ENCODE measurements at regions not wholly inside any gene's neighbourhood (a gene's known extent, or its start where the extent isn't known, plus 50 kb on each side); places are given as distances from the start of the nearest gene placed in this dataset.
"Not testable (repeated sequence)": the region's sequence is repeated elsewhere in the genome, so short reads cannot be mapped to it uniquely, and the experiment has no call there.

- Histone ChIP-seq H3K4me1 (ENCODE audit: insufficient read depth, low read length) (no peaks in the 10 kb centered on the region), H3K4me3 (ENCODE audit: low read length) (no peak overlapping the region), H3K27me3 (ENCODE audit: insufficient read depth, low read length) (no peaks in the 10 kb centered on the region), H3K9me3 (ENCODE audit: low read depth, low read length) (no peaks in the 10 kb centered on the region)
These were observed 110.2 kb upstream of the RREB1 start for GRCh38 chr6:6997263-6998193.

GRCh38 chr6:6998194-6998569 lies 109.6 kb upstream of the RREB1 start:
- Histone ChIP-seq H3K4me3 (ENCODE audit: low read length) (no peak overlapping the region), H3K27me3 (ENCODE audit: insufficient read depth, low read length) (no peaks in the 10 kb centered on the region), H3K9me3 (ENCODE audit: low read depth, low read length) (no peaks in the 10 kb centered on the region), H3K4me1 (ENCODE audit: insufficient read depth, low read length) (no peaks in the 10 kb centered on the region)

GRCh38 chr6:7000825-7001777 lies 106.7 kb upstream of the RREB1 start:
- no peaks in the 10 kb centered on the region for H3K9me3 ChIP-seq (ENCODE audit: low read depth, low read length)
- no peaks in the 10 kb centered on the region for H3K4me1 ChIP-seq (ENCODE audit: insufficient read depth, low read length)
- H3K27me3 ChIP-seq (ENCODE audit: insufficient read depth, low read length) = no peaks in the 10 kb centered on the region
- H3K4me3 ChIP-seq (ENCODE audit: low read length) = no peak overlapping the region

- Histone ChIP-seq H3K9me3 (ENCODE audit: low read depth, low read length) (no peaks in the 10 kb centered on the region), H3K27me3 (ENCODE audit: insufficient read depth, low read length) (no peaks in the 10 kb centered on the region), H3K4me1 (ENCODE audit: insufficient read depth, low read length) (no peaks in the 10 kb centered on the region), H3K4me3 (ENCODE audit: low read length) (no peak overlapping the region)
These were observed 104.7 kb upstream of the RREB1 start for GRCh38 chr6:7003041-7003440.

GRCh38 chr6:7004581-7005297 lies 103.0 kb upstream of the RREB1 start:
- H3K9me3 ChIP-seq (ENCODE audit: low read depth, low read length) = no peaks in the 10 kb centered on the region

GRCh38 chr6:7006515-7007191 lies 101.1 kb upstream of the RREB1 start:
- Histone ChIP-seq H3K4me1 (ENCODE audit: insufficient read depth, low read length) (no peaks in the 10 kb centered on the region), H3K9me3 (ENCODE audit: low read depth, low read length) (no peaks in the 10 kb centered on the region), H3K27me3 (ENCODE audit: insufficient read depth, low read length) (no peaks in the 10 kb centered on the region), H3K4me3 (ENCODE audit: low read length) (no peak overlapping the region)

More at GRCh38 chr6:7004581-7005297, 103.0 kb upstream of the RREB1 start:
- Histone ChIP-seq H3K27me3 (ENCODE audit: insufficient read depth, low read length) (no peaks in the 10 kb centered on the region), H3K4me3 (ENCODE audit: low read length) (no peak overlapping the region), H3K4me1 (ENCODE audit: insufficient read depth, low read length) (no peaks in the 10 kb centered on the region)

- H3K27me3 ChIP-seq (ENCODE audit: insufficient read depth, low read length) = no peaks in the 10 kb centered on the region
- no peaks in the 10 kb centered on the region for H3K4me1 ChIP-seq (ENCODE audit: insufficient read depth, low read length)
- H3K9me3 ChIP-seq (ENCODE audit: low read depth, low read length) = no peaks in the 10 kb centered on the region
- no peak overlapping the region for H3K4me3 ChIP-seq (ENCODE audit: low read length)
These were observed 99.2 kb upstream of the RREB1 start for GRCh38 chr6:7008451-7008988.

- H3K9me3 ChIP-seq (ENCODE audit: low read depth, low read length) = no peaks in the 10 kb centered on the region
- no peak overlapping the region for H3K4me3 ChIP-seq (ENCODE audit: low read length)
- no peaks in the 10 kb centered on the region for H3K27me3 ChIP-seq (ENCODE audit: insufficient read depth, low read length)
- H3K4me1 ChIP-seq (ENCODE audit: insufficient read depth, low read length) = peaks cover 4% of the 10 kb centered on the region
These were observed 91.5 kb upstream of the RREB1 start for GRCh38 chr6:7016226-7016625.

GRCh38 chr6:7021301-7021700 lies 86.5 kb upstream of the RREB1 start:
- no peaks in the 10 kb centered on the region for H3K27me3 ChIP-seq (ENCODE audit: insufficient read depth, low read length)
- H3K4me1 ChIP-seq (ENCODE audit: insufficient read depth, low read length) = peaks cover 7% of the 10 kb centered on the region
- no peak overlapping the region for H3K4me3 ChIP-seq (ENCODE audit: low read length)
- H3K9me3 ChIP-seq (ENCODE audit: low read depth, low read length) = no peaks in the 10 kb centered on the region

GRCh38 chr6:7025861-7026260 lies 81.9 kb upstream of the RREB1 start:
- H3K27me3 ChIP-seq (ENCODE audit: insufficient read depth, low read length) = no peaks in the 10 kb centered on the region
- peaks cover 7% of the 10 kb centered on the region for H3K4me1 ChIP-seq (ENCODE audit: insufficient read depth, low read length)
- no peaks in the 10 kb centered on the region for H3K9me3 ChIP-seq (ENCODE audit: low read depth, low read length)

GRCh38 chr6:7028963-7029362 lies 78.8 kb upstream of the RREB1 start:
- H3K4me1 ChIP-seq (ENCODE audit: insufficient read depth, low read length) = peaks cover 12% of the 10 kb centered on the region
- not testable (repeated sequence) for H3K4me3 ChIP-seq (ENCODE audit: low read length); H3K9me3 ChIP-seq (ENCODE audit: low read depth, low read length); H3K27me3 ChIP-seq (ENCODE audit: insufficient read depth, low read length)

More at GRCh38 chr6:7025861-7026260, 81.9 kb upstream of the RREB1 start:
- H3K4me3 ChIP-seq (ENCODE audit: low read length) = no peak overlapping the region

GRCh38 chr6:7030968-7031367 lies 76.8 kb upstream of the RREB1 start:
- H3K4me3 ChIP-seq (ENCODE audit: low read length); H3K9me3 ChIP-seq (ENCODE audit: low read depth, low read length); H3K4me1 ChIP-seq (ENCODE audit: insufficient read depth, low read length); H3K27me3 ChIP-seq (ENCODE audit: insufficient read depth, low read length): not testable (repeated sequence)

- Histone ChIP-seq H3K4me3 (ENCODE audit: low read length) (no peak overlapping the region), H3K27me3 (ENCODE audit: insufficient read depth, low read length) (no peaks in the 10 kb centered on the region), H3K9me3 (ENCODE audit: low read depth, low read length) (no peaks in the 10 kb centered on the region), H3K4me1 (ENCODE audit: insufficient read depth, low read length) (peaks cover 8% of the 10 kb centered on the region)
These were observed 74.6 kb upstream of the RREB1 start for GRCh38 chr6:7033202-7033601.

GRCh38 chr6:7034055-7034454 lies 73.7 kb upstream of the RREB1 start:
- H3K27me3 ChIP-seq (ENCODE audit: insufficient read depth, low read length) = no peaks in the 10 kb centered on the region
- H3K4me1 ChIP-seq (ENCODE audit: insufficient read depth, low read length) = peaks cover 8% of the 10 kb centered on the region
- no peaks in the 10 kb centered on the region for H3K9me3 ChIP-seq (ENCODE audit: low read depth, low read length)
- H3K4me3 ChIP-seq (ENCODE audit: low read length) = no peak overlapping the region

All from mononuclear cell (primary cell).